Adrenal gland (tissue), 5 donors: ENCODE measurements at regions not wholly inside any gene's neighbourhood (a gene's known extent, or its start where the extent isn't known, plus 50 kb on each side); places are given as distances from the start of the nearest gene placed in this dataset.

ENCODE experiments used
- POLR2A ChIP-seq, 2 donors: fragments of 450-650 bp; IDR thresholded peaks; one replicate each; pipeline ENCODE4 v1.6.1; 2017; ENCODE audit warnings: antibody characterized with exemption in 2 of 2, mild to moderate bottlenecking in 2 of 2, moderate library complexity in 1 of 2
- TF ChIP-seq, protein P1 (sequence below), 6 experiments: fragments of 450-650 bp in 4 of 6; fragments of 200-600 bp in 2 of 6; sonication (generic) in 1 of 6; IDR thresholded peaks; 1 replicate in 5 of 6; 2 replicates in 1 of 6; pipeline versions ENCODE4 v1.5.1 to v1.8.0; 2016 to 2021; ENCODE audit warnings: antibody characterized with exemption in 6 of 6, mild to moderate bottlenecking in 2 of 6, moderate library complexity in 1 of 6
- donor health status: DM: no; HTN: no; CAD: no.

DNA sequence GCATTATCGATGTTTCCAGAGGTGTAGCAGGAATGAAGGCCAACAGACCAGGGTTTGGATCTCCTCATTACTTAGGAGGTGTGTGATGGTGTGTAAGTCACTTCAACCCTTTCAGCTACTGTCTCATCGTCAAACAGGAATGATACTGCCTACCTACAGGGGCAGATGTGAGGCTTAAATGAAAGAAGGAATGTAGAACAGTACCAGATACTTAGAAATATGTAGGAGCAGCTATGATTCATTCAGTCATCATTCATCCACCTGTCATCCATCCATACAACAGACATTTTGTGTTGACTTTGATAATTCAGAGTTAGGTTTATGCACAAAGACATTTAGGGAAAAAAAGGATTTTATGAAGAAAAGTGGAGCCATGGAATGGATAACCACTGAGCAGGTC, 486.9 kb upstream of the DAB1 start:
- TF ChIP-seq POLR2A (IDR thresholded peaks at IDR 0.05): no peak
- TF ChIP-seq, protein P1, sequence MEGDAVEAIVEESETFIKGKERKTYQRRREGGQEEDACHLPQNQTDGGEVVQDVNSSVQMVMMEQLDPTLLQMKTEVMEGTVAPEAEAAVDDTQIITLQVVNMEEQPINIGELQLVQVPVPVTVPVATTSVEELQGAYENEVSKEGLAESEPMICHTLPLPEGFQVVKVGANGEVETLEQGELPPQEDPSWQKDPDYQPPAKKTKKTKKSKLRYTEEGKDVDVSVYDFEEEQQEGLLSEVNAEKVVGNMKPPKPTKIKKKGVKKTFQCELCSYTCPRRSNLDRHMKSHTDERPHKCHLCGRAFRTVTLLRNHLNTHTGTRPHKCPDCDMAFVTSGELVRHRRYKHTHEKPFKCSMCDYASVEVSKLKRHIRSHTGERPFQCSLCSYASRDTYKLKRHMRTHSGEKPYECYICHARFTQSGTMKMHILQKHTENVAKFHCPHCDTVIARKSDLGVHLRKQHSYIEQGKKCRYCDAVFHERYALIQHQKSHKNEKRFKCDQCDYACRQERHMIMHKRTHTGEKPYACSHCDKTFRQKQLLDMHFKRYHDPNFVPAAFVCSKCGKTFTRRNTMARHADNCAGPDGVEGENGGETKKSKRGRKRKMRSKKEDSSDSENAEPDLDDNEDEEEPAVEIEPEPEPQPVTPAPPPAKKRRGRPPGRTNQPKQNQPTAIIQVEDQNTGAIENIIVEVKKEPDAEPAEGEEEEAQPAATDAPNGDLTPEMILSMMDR (IDR thresholded peaks at IDR 0.05): no peak
